D721Med (cell line): ENCODE measurements at regions not wholly inside any gene's neighbourhood (a gene's known extent, or its start where the extent isn't known, plus 50 kb on each side); places are given as distances from the start of the nearest gene placed in this dataset.

Experiments
- DNase-seq: peaks from one replicate; pipeline ENCODE4 v3.0.0; 2011; ENCODE audit warnings: low spot score; ENCODE audit not compliant: insufficient read length
- FAIRE-seq: peaks from 2 replicates; lab custom pipeline; 2011; peaks lifted over from hg19 to GRCh38; lab: Jason Lieb, UNC
- CTCF ChIP-seq: IDR thresholded peaks from 2 replicates; pipeline ENCODE4 v1.5.1; 2012; ENCODE audit warnings: mild to moderate bottlenecking, control low read depth; ENCODE audit not compliant: insufficient read depth; ENCODE audit errors: missing control alignments

GRCh38 chr5:96155147-96155546 lies 193.5 kb upstream of the ELL2 start:
- DNase-seq, result no peak
- FAIRE-seq, result no peak
- TF ChIP-seq CTCF, result no peak

DNA sequence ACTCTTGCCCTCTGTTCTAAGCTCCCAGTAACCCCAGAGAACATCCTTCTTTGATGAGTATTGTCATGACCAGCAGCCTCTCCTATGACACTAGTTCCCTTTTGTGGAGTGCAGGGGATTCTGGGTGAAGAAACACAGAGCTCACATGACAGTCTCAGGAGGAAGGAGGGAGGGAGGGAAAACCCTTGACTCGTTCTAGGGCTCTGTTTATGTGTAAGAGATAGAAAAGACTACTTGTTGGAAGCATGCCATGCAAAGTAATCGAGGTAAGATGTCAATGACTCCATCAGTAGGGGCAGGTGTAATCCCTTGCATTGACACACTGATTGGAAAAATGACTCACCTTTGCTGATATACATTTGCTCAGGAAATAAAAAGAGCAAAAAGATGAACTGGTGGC lies 190.2 kb upstream of the ELL2 start:
- no peak for TF ChIP-seq CTCF
- FAIRE-seq (no peak), DNase-seq (no peak)

GRCh38 chr5:96150007-96150406 lies 188.4 kb upstream of the ELL2 start:
- TF ChIP-seq CTCF, result no peak
- no peak for FAIRE-seq
- DNase-seq, result no peak

- FAIRE-seq, result no peak
- TF ChIP-seq CTCF, result no peak
- no peak for DNase-seq
Measured at GRCh38 chr5:96149546-96149945, 187.9 kb upstream of the ELL2 start.

GRCh38 chr5:96149021-96149420 lies 187.4 kb upstream of the ELL2 start:
- TF ChIP-seq CTCF, result no peak
- no peak for FAIRE-seq
- DNase-seq, result no peak

DNA sequence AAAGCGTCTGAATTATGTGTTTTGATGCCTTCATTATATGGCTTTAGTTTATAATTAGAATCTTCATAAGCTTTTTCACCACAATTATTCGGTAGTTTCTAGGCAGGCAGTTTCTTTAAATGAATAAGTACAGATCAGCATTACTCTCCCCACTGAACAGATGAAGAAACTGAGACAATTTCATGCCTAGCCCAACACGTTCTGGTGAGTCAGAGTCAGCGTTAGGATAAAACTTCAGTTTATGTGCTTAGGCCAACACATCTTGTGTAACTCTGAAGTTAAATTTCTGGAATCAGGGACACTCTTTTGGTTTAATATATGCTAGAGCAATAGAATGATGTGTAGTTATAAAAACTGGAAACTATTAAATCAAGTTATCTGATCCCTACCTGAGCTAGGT lies 186.7 kb upstream of the ELL2 start:
- TF ChIP-seq CTCF, result no peak

GRCh38 chr5:96147866-96148265 lies 186.2 kb upstream of the ELL2 start:
- DNase-seq (no peak), FAIRE-seq (no peak)
- TF ChIP-seq CTCF, result no peak

More for the DNA sequence above, 186.7 kb upstream of the ELL2 start:
- FAIRE-seq (no peak), DNase-seq (no peak)
